GM23248 (cell line): ENCODE measurements at regions not wholly inside any gene's neighbourhood (a gene's known extent, or its start where the extent isn't known, plus 50 kb on each side); places are given as distances from the start of the nearest gene placed in this dataset.
"Not testable (repeated sequence)": the region's sequence is repeated elsewhere in the genome, so short reads cannot be mapped to it uniquely, and the experiment has no call there.

Experiments used
- DNase-seq: peaks from one replicate; pipeline ENCODE4 v3.0.0-alpha.2; 2015
- H2AFZ ChIP-seq: fragments of 200-600 bp; sonication (generic); 2 replicates; pipeline ENCODE4 v1.6.1; 2016; ENCODE audit warnings: antibody characterized with exemption
- H3F3A ChIP-seq: fragments of 200-600 bp; sonication (generic); 2 replicates; pipeline ENCODE4 v1.6.1; 2016; ENCODE audit warnings: mild to moderate bottlenecking, antibody characterized with exemption, mixed run types; ENCODE audit not compliant: insufficient read depth
- H3K27ac ChIP-seq: fragments of 200-600 bp; sonication (generic); 2 replicates; pipeline ENCODE4 v1.5.1; 2016; ENCODE audit warnings: mild to moderate bottlenecking
- H3K27me3 ChIP-seq: fragments of 200-600 bp; sonication (generic); replicated peaks from 2 replicates; pipeline ENCODE4 v1.6.1; 2016; ENCODE audit warnings: mild to moderate bottlenecking; ENCODE audit not compliant: insufficient read depth
- H3K36me3 ChIP-seq: fragments of 200-600 bp; sonication (generic); 2 replicates; pipeline ENCODE4 v1.6.1; 2016; ENCODE audit warnings: low read depth, mild to moderate bottlenecking
- H3K4me1 ChIP-seq: fragments of 200-600 bp; sonication (generic); 2 replicates; pipeline ENCODE4 v1.6.1; 2016; ENCODE audit warnings: mild to moderate bottlenecking; ENCODE audit not compliant: insufficient read depth
- H3K4me2 ChIP-seq: fragments of 200-600 bp; sonication (generic); one replicate; pipeline ENCODE4 v1.6.1; 2016; ENCODE audit warnings: mild to moderate bottlenecking; ENCODE audit not compliant: unreplicated experiment
- H3K4me3 ChIP-seq: fragments of 200-600 bp; sonication (generic); 2 replicates; pipeline ENCODE4 v1.5.1; 2016; ENCODE audit warnings: mild to moderate bottlenecking
- H3K79me2 ChIP-seq: fragments of 200-600 bp; sonication (generic); 2 replicates; pipeline ENCODE4 v1.6.1; 2016; ENCODE audit warnings: mild to moderate bottlenecking; ENCODE audit not compliant: insufficient read depth
- H3K9ac ChIP-seq: fragments of 200-600 bp; sonication (generic); 2 replicates; pipeline ENCODE4 v1.6.1; 2016; ENCODE audit warnings: mild to moderate bottlenecking
- H3K9me2 ChIP-seq: fragments of 200-600 bp; sonication (generic); 2 replicates; pipeline ENCODE4 v1.6.1; 2016; ENCODE audit warnings: mixed run types, mild to moderate bottlenecking, moderate library complexity; ENCODE audit not compliant: insufficient read depth
- H3K9me3 ChIP-seq: fragments of 200-600 bp; sonication (generic); one replicate; pipeline ENCODE4 v1.6.1; 2017; ENCODE audit warnings: low read depth
- H4K20me1 ChIP-seq: fragments of 200-600 bp; sonication (generic); 2 replicates; pipeline ENCODE4 v1.6.0; 2016; ENCODE audit not compliant: insufficient read depth
- EZH2 ChIP-seq: fragments of 200-600 bp; sonication (generic); IDR thresholded peaks from 2 replicates; pipeline ENCODE4 v1.6.1; 2018; ENCODE audit warnings: antibody characterized with exemption, mild to moderate bottlenecking; ENCODE audit not compliant: insufficient read depth, poor library complexity, severe bottlenecking
- EZH2phosphoT487 ChIP-seq: fragments of 200-600 bp; sonication (generic); IDR thresholded peaks from 2 replicates; pipeline ENCODE4 v1.6.1; 2018; ENCODE audit warnings: antibody characterized with exemption, moderate library complexity, mild to moderate bottlenecking, low read depth; ENCODE audit not compliant: insufficient read depth
- WGBS, 2 experiments: methylation state at CpG; one replicate each; pipeline ENCODE4 v1.1.6; 2015 to 2017; ENCODE audit warnings: low lambda C conversion rate in 2 of 2, low coverage in 1 of 2; ENCODE audit errors: missing lambda C conversion rate in 2 of 2; 5-methylcytosine and 5-hydroxymethylcytosine counted together
- in situ Hi-C: fragments of 300-500 bp; cut with MboI; formaldehyde crosslinking; loops from 2 replicates; pipeline ENCODE4 v1.15.0; 2020

DNA sequence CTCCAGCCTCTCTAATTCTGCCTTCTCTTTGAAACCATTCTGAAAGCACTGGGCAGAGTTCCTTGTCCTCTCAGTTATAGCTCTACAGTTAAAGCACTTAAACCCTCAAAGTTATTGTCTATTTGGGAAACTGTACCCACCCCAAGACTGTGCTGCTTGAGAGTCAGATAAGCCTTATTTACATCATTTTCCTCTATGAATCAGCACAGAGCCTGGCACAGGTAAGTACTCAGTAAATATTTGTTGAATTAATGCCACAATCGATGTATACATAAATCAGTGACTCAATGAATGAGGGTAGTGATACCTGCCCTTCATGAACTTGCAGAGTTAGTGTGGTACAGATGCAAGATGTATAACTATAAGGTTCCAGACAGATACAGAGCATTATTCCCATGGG, 549.4 kb upstream of the KLF4 start:
- no peaks in the 10 kb centered on the region for H4K20me1 ChIP-seq
- peaks cover 3% of the 10 kb centered on the region for H3K9me3 ChIP-seq
- 97% methylated on average over 1 of the region's 1 CpG for WGBS, 2 experiments
- no peak overlapping the region for H3K4me3 ChIP-seq
- no peak overlapping the region for H2AFZ ChIP-seq
- H3K79me2 ChIP-seq, result no peaks in the 10 kb centered on the region
- H3K27ac ChIP-seq, result no peak overlapping the region
- in situ Hi-C loops, result no loop called here
- peaks cover 47% of the 10 kb centered on the region for H3K4me1 ChIP-seq
- H3K9me2 ChIP-seq, result no peaks in the 10 kb centered on the region
- H3K27me3 ChIP-seq, result no peaks in the 10 kb centered on the region
- no peaks in the 10 kb centered on the region for H3K36me3 ChIP-seq
- peaks cover 50% of the 10 kb centered on the region for H3F3A ChIP-seq
- TF ChIP-seq EZH2phosphoT487 (no peak), EZH2 (no peak)
- no peak for DNase-seq
- H3K4me2 ChIP-seq, result no peak overlapping the region
- H3K9ac ChIP-seq, result no peak overlapping the region

DNA sequence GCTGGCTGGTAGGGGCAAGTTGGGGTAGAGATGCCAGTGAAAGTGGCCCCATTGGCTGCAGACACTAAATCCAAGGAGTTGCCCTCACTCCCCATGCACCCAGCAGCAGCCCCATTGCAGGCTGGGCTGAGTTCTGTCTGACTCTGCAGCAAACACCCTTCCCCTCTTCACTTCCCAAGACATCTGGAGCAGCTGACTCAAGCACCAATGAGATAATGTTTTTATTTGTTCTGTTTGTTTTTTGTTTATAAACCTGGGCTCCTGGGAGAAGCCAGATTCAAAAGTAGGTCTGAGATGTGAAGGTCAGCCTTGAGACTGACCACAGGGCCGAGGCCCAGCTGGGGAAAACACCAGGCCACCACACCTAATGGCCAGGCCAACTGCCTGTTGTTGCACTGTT, 545.9 kb upstream of the KLF4 start:
- WGBS, 2 experiments, result 71 to 88% methylated on average over 1 of the region's 1 CpG
- Histone ChIP-seq H3F3A (peaks cover 40% of the 10 kb centered on the region), H3K9me2 (no peaks in the 10 kb centered on the region), H3K9ac (peak overlapping the region; percentile 52; the same call in 1 of the 2 replicates), H3K9me3 (no peaks in the 10 kb centered on the region), H3K4me3 (no peak overlapping the region), H3K4me2 (no peak overlapping the region), H4K20me1 (no peaks in the 10 kb centered on the region), H3K36me3 (no peaks in the 10 kb centered on the region), H2AFZ (no peak overlapping the region), H3K27ac (peak overlapping the region; percentile 86), H3K79me2 (no peaks in the 10 kb centered on the region), H3K4me1 (peaks cover 39% of the 10 kb centered on the region), H3K27me3 (no peaks in the 10 kb centered on the region)
- peak; percentile 52 for DNase-seq
- in situ Hi-C loops, result no loop called here
- TF ChIP-seq EZH2 (no peak), EZH2phosphoT487 (no peak)

DNA sequence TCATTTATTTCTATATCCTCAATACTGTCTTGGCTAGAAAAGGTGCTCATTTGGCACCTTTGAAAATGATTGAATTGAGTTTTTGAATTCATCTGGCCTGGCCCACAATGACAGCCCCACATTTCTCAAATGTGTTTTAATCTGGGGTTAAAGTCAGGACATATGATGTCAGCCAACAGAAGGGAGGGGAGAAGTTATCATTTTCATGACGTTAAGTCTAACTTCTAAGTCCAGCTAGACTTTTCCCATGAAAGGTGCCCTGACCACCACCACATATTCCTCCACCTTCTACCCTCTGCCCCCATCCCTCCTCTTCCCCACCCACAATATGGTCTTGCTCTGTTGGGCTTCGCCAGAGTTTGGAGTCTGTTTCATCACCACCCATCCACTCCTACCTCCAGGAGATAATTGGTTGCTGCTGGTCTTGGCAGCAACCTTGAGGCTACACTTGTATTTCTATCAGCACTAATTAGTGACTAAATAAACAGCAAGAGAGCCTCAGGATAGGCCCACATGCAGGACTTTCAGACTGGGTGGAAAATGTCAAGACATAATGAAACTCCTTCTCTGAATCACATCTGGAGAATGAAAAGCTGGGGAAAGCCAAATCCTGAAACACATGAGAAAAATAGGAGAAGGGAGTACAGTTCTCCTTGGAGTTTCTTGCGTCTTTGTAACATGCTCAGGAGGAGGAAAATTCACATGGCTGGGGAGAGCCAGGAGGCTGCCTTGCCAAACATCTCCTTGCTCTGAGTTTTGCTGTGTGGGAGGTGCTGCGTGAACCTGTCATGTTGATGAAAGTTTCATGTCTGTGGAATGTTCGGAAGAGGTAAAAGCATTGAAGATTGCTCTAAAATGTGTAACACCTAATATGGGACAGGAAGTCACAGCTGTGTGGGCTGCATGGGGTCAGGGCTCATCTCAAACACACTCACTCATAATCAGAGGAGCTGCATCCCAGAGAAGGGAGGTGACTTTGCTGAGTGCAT, 544.7 kb upstream of the KLF4 start:
- peak overlapping the region; percentile 86 for H3K27ac ChIP-seq
- no peaks in the 10 kb centered on the region for H4K20me1 ChIP-seq
- no peak overlapping the region for H3K4me3 ChIP-seq
- H3F3A ChIP-seq, result peaks cover 28% of the 10 kb centered on the region
- H3K4me1 ChIP-seq, result peaks cover 27% of the 10 kb centered on the region
- TF ChIP-seq EZH2phosphoT487 (no peak), EZH2 (no peak)
- in situ Hi-C loops, result no loop called here
- no peaks in the 10 kb centered on the region for H3K9me3 ChIP-seq
- no peaks in the 10 kb centered on the region for H3K27me3 ChIP-seq
- H3K4me2 ChIP-seq, result peak overlapping the region; percentile 44
- peak; percentile 89 for DNase-seq
- H3K9ac ChIP-seq, result peak overlapping the region; percentile 52
- H3K9me2 ChIP-seq, result no peaks in the 10 kb centered on the region
- H3K36me3 ChIP-seq, result no peaks in the 10 kb centered on the region
- H2AFZ ChIP-seq, result peak overlapping the region; percentile 2; the same call in 1 of the 2 replicates
- WGBS, 2 experiments, result 1% methylated on average over 5 of the region's 5 CpGs
- no peaks in the 10 kb centered on the region for H3K79me2 ChIP-seq

DNA sequence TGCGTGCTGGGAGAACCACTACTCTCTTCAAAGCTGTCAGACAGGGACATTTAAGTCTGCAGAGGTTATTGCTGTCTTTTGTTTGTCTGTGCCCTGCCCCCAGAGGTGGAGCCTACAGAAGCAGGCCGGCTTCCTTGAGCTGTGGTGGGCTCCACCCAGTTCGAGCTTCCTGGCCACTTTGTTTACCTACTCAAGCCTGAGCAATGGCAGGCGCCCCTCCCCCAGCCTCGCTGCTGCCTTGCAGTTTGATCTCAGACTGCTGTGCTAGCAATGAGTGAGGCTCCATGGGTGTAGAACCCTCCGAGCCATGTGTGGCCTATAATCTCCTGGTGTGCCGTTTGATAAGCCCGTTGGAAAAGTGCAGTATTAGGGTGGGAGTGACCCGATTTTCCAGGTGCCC, 542.5 kb upstream of the KLF4 start:
- H3K9me2 ChIP-seq, H3K4me2 ChIP-seq, H2AFZ ChIP-seq, H3K79me2 ChIP-seq, H4K20me1 ChIP-seq, H3K9ac ChIP-seq, DNase-seq, in situ Hi-C loops, H3K27ac ChIP-seq, H3K9me3 ChIP-seq, H3K27me3 ChIP-seq, H3K36me3 ChIP-seq, H3K4me3 ChIP-seq: not testable (repeated sequence)
- WGBS, 2 experiments, result 66 to 78% methylated on average over 8 to 9 of the region's 9 CpGs
- peaks cover 27% of the 10 kb centered on the region for H3K4me1 ChIP-seq
- peaks cover 26% of the 10 kb centered on the region for H3F3A ChIP-seq

DNA sequence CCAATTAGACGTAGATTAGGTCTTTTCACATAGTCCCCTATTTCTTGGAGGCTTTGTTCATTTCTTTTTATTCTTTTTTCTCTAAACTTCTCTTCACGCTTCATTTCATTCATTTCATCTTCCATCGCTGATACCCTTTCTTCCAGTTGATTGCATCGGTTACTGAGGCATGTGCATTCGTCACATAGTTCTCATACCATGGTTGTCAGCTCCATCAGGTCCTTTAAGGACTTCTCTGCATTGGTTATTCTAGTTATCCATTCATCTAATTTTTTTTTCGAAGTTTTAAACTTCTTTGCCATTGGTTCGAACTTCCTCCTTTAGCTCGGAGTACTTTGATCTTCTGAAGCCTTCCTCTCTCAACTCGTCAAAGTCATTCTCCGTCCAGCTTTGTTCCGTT, 541.7 kb upstream of the KLF4 start:
- in situ Hi-C loops, H3K9me3 ChIP-seq, H3K79me2 ChIP-seq, H3K9ac ChIP-seq, H2AFZ ChIP-seq, H4K20me1 ChIP-seq, H3K4me2 ChIP-seq, H3K36me3 ChIP-seq, H3K27ac ChIP-seq, H3K4me3 ChIP-seq, H3K9me2 ChIP-seq, H3K27me3 ChIP-seq, DNase-seq: not testable (repeated sequence)
- Histone ChIP-seq H3F3A (peaks cover 26% of the 10 kb centered on the region), H3K4me1 (peaks cover 27% of the 10 kb centered on the region)
- WGBS, 2 experiments, result 92% methylated on average over 10 to 11 of the region's 11 CpGs

DNA sequence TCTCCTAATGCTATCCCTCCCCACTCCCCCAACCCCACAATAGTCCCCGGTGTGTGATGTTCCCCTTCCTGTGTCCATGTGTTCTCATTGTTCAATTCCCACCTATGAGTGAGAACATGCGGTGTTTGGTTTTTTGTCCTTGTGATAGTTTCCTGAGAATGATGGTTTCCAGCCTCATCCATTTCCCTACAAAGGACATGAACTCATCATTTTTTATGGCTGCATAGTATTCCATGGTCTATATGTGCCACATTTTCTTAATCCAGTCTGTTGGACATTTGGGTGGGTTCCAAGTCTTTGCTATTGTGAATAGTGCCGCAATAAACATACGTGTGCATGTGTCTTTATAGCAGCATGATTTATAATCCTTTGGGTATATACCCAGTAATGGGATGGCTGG, 537.1 kb upstream of the KLF4 start:
- H3K4me2 ChIP-seq, H3K9me2 ChIP-seq, H3K36me3 ChIP-seq, H2AFZ ChIP-seq, H3K27ac ChIP-seq, DNase-seq, H3F3A ChIP-seq, H3K27me3 ChIP-seq, H3K79me2 ChIP-seq, H3K4me3 ChIP-seq, H3K9me3 ChIP-seq, H4K20me1 ChIP-seq, H3K4me1 ChIP-seq, in situ Hi-C loops, H3K9ac ChIP-seq: not testable (repeated sequence)
- 86 to 87% methylated on average over 4 of the region's 4 CpGs for WGBS, 2 experiments
